ENCODE measurements at regions not wholly inside any gene's neighbourhood (a gene's known extent, or its start where the extent isn't known, plus 50 kb on each side); places are given as distances from the start of the nearest gene placed in this dataset.
"Not testable (repeated sequence)": the region's sequence is repeated elsewhere in the genome, so short reads cannot be mapped to it uniquely, and the experiment has no call there.

DNA sequence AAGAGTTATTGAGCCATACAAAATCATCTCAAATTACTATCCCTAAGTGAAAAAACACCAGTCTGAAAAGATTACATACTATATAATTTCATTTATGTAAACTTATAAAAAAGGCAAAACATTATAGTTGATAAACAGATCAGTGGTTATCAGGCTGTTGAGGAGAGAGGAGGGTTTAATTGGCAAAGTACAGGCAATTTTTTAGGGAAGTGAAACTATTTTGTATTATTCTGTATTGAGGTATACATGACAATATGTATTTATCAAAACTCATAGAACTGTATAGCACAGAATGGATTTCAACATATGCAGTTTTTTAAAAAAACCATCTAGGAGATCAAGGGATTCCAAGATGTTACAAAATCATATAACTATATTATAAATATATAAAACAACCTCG is 403.7 kb downstream of the LTN1 start:
- intact Hi-C loops (cut with micrococcal nuclease): no loop called here
- no TSS peak for BruUV-seq (replicated peaks)
- Mint-ChIP-seq H3K4me3 (ENCODE audit: unreplicated experiment) (no peak overlapping the region), H3K27ac (ENCODE audit: low read depth, unreplicated experiment) (no peak overlapping the region), H3K4me1 (ENCODE audit: insufficient read depth, unreplicated experiment) (no peaks in the 10 kb centered on the region), H3K27me3 (ENCODE audit: insufficient read depth, unreplicated experiment) (no peaks in the 10 kb centered on the region), H3K36me3 (ENCODE audit: insufficient read depth, unreplicated experiment) (no peaks in the 10 kb centered on the region), H3K9me3 (ENCODE audit: unreplicated experiment) (peaks cover 5% of the 10 kb centered on the region)
- TF ChIP-seq, protein P1, sequence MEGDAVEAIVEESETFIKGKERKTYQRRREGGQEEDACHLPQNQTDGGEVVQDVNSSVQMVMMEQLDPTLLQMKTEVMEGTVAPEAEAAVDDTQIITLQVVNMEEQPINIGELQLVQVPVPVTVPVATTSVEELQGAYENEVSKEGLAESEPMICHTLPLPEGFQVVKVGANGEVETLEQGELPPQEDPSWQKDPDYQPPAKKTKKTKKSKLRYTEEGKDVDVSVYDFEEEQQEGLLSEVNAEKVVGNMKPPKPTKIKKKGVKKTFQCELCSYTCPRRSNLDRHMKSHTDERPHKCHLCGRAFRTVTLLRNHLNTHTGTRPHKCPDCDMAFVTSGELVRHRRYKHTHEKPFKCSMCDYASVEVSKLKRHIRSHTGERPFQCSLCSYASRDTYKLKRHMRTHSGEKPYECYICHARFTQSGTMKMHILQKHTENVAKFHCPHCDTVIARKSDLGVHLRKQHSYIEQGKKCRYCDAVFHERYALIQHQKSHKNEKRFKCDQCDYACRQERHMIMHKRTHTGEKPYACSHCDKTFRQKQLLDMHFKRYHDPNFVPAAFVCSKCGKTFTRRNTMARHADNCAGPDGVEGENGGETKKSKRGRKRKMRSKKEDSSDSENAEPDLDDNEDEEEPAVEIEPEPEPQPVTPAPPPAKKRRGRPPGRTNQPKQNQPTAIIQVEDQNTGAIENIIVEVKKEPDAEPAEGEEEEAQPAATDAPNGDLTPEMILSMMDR (IDR thresholded peaks at IDR 0.05; ENCODE audit: unreplicated experiment): no peak
- DNase-seq (ENCODE audit: unreplicated experiment): no peak
- POLR2A ChIA-PET: no interaction called here
- CTCF ChIA-PET: no interaction called here

DNA sequence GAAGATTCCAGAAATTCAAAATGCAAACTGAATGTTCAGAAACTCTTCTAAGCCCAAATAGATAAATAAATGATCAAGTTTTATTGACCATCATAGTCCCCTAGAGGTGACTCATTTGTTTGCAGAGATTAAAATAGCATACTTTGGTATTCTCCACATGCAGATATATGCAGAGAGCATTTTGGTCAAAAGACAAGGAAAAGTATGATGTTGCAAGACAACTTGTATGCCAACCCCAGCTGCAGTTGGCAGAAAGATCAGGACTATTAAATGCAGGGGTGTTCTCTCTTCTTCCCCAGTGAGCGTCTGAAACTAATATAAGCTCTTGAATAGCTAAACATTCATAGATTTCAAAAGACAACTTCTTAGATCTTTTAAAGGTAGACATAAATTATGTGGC is 404.9 kb downstream of the LTN1 start:
- Mint-ChIP-seq H3K27me3 (ENCODE audit: insufficient read depth, unreplicated experiment) (no peaks in the 10 kb centered on the region), H3K4me1 (ENCODE audit: insufficient read depth, unreplicated experiment) (no peaks in the 10 kb centered on the region), H3K36me3 (ENCODE audit: insufficient read depth, unreplicated experiment) (no peaks in the 10 kb centered on the region), H3K27ac (ENCODE audit: low read depth, unreplicated experiment) (no peak overlapping the region), H3K9me3 (ENCODE audit: unreplicated experiment) (peaks cover 5% of the 10 kb centered on the region), H3K4me3 (ENCODE audit: unreplicated experiment) (no peak overlapping the region)
- intact Hi-C loops (cut with micrococcal nuclease): no loop called here
- peak; percentile 8 for DNase-seq (ENCODE audit: unreplicated experiment)
- TF ChIP-seq, protein P1 (IDR thresholded peaks at IDR 0.05; ENCODE audit: unreplicated experiment): no peak
- ChIA-PET CTCF (interaction anchor here (0.6 to 0.7 kb wide), 2 partner anchors 89 to 109 kb away, joined by 3 read pairs; no protein-coding TSS in a partner anchor), POLR2A (interaction anchor here (0.6 to 1.2 kb wide), 2 partner anchors 8 to 105 kb away, joined by 3 to 5 read pairs; no protein-coding TSS in a partner anchor)
- BruUV-seq (replicated peaks): no TSS peak

DNA sequence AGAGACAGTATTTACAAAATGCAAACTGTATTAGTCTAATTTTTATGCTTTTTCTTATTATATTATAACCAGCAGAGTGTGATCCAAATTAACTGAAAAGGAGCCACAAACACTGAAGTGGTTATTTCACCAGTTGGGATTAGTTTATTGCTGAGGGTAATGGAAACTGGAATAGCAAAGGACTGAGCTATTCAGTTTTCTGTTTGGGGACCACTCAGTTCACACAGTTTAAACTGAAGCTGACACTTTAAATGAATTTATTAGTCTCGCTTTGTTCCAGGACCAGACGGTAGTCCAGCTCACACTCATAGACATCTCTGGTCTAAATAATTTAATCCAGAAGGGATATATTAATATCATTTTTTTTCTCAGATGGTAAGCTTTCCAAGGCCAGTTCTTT is 410.7 kb downstream of the LTN1 start:
- ChIA-PET CTCF (interaction anchor here (0.9 to 1.4 kb wide), 4 partner anchors 9 to 164 kb away, joined by 3 to 4 read pairs (median 4); no protein-coding TSS in a partner anchor), POLR2A (interaction anchor here (1.0 kb wide), 1 partner anchor 106 kb away, joined by 3 read pairs; no protein-coding TSS in a partner anchor)
- Mint-ChIP-seq H3K36me3 (ENCODE audit: insufficient read depth, unreplicated experiment) (no peaks in the 10 kb centered on the region), H3K27ac (ENCODE audit: low read depth, unreplicated experiment) (no peak overlapping the region), H3K27me3 (ENCODE audit: insufficient read depth, unreplicated experiment) (no peaks in the 10 kb centered on the region), H3K4me3 (ENCODE audit: unreplicated experiment) (no peak overlapping the region), H3K9me3 (ENCODE audit: unreplicated experiment) (no peaks in the 10 kb centered on the region), H3K4me1 (ENCODE audit: insufficient read depth, unreplicated experiment) (no peaks in the 10 kb centered on the region)
- no TSS peak for BruUV-seq (replicated peaks)
- DNase-seq (ENCODE audit: unreplicated experiment): no peak
- intact Hi-C loops (cut with micrococcal nuclease): no loop called here
- TF ChIP-seq, protein P1 (IDR thresholded peaks at IDR 0.05; ENCODE audit: unreplicated experiment): no peak

DNA sequence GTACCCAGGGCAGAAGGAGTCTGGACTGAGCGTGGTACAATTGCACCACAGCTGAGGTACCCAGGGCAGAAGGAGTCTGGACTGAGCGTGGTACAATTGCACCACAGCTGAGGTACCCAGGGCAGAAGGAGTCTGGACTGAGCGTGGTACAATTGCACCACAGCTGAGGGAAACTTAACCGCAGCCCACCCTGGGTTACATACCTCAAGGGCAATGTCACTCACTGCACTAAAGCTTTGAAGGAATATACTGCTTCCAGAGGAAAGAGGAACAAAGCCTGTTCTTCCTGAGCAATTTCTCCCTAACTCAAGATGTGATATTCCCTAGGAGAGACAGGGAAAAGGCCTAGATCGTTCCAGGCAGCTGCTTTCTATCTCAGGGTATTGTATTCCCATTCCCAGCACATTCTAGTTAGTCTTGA is 411.4 kb downstream of the LTN1 start:
- H3K9me3 Mint-ChIP-seq (ENCODE audit: unreplicated experiment); H3K4me3 Mint-ChIP-seq (ENCODE audit: unreplicated experiment); intact Hi-C loops (cut with micrococcal nuclease); H3K36me3 Mint-ChIP-seq (ENCODE audit: insufficient read depth, unreplicated experiment); DNase-seq (ENCODE audit: unreplicated experiment); H3K4me1 Mint-ChIP-seq (ENCODE audit: insufficient read depth, unreplicated experiment); H3K27me3 Mint-ChIP-seq (ENCODE audit: insufficient read depth, unreplicated experiment); BruUV-seq (replicated peaks); H3K27ac Mint-ChIP-seq (ENCODE audit: low read depth, unreplicated experiment): not testable (repeated sequence)
- CTCF ChIA-PET: interaction anchor here (1.0 to 1.4 kb wide), 2 partner anchors 9 to 165 kb away, joined by 4 read pairs; no protein-coding TSS in a partner anchor
- POLR2A ChIA-PET: interaction anchor here (0.9 to 1.0 kb wide), 2 partner anchors 9 to 106 kb away, joined by 3 read pairs; no protein-coding TSS in a partner anchor

Measured in MCF 10A (cell line).